H1 (cell line): ENCODE measurements at regions not wholly inside any gene's neighbourhood (a gene's known extent, or its start where the extent isn't known, plus 50 kb on each side); places are given as distances from the start of the nearest gene placed in this dataset.

Source experiments
- ASH2L ChIP-seq: fragments of 200-600, 300-600 bp; sonication (generic); IDR thresholded peaks from one replicate; pipeline ENCODE4 v1.7.1; 2017; ENCODE audit warnings: low read length
- BCL11A ChIP-seq, 2 experiments: IDR thresholded peaks; one replicate each; pipeline ENCODE4 v1.6.1; 2011; ENCODE audit warnings: low read depth in 2 of 2, low read length in 2 of 2, mild to moderate bottlenecking in 2 of 2
- CBX5 ChIP-seq: fragments of 300-800, 300-1000 bp; sonication (generic); IDR thresholded peaks from 2 replicates; pipeline ENCODE4 v1.7.1; 2016; ENCODE audit warnings: antibody characterized with exemption, low read length, low read depth
- ZNF274 ChIP-seq: IDR thresholded peaks from 2 replicates; pipeline ENCODE4 v1.7.0; 2012; ENCODE audit warnings: low read length, borderline replicate concordance; ENCODE audit errors: extremely low read depth

GRCh38 chr2:123493687-123494086 is 531.4 kb upstream of the CNTNAP5 start (continued):
- no peak for TF ChIP-seq ASH2L
- no peak for TF ChIP-seq CBX5
- no peak for TF ChIP-seq BCL11A (IDR thresholded peaks at IDR 0.05; ENCODE audit: low read depth in 2 of 2, low read length in 2 of 2)
- TF ChIP-seq ZNF274, result no peak
